ENCODE measurements at regions not wholly inside any gene's neighbourhood (a gene's known extent, or its start where the extent isn't known, plus 50 kb on each side); places are given as distances from the start of the nearest gene placed in this dataset.
A peak's percentile ranks its signal among the peaks of the same experiment; 100 is the strongest.
"Not testable (repeated sequence)": the region's sequence is repeated elsewhere in the genome, so short reads cannot be mapped to it uniquely, and the experiment has no call there.

DNA sequence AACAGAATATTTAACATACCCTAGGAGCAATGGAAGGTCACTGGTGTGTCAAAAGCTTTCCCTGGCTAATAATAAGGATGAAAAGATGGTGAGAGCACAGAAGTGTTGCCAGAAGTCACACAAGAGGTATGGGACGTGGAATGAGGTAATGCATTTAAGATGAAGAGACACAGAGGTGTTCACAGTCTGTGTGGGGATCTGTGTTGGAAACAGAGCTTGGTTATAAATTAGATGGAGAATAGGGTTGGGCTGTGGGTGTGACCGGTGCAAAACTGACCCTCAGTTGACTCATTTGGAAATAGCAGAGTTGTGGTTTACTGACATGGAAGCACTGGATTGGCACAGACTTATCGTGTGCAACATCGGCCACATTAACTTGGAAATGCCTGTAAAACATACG, 372.5 kb downstream of the SATB2 start:
- DNase-seq (ENCODE audit: low read depth, low spot score) = no peak
- in situ Hi-C loops (cut with HindIII; ENCODE audit: low pct_unique_long_range_greater_than_20kb, low sequenced_read_pairs) = no loop called here

DNA sequence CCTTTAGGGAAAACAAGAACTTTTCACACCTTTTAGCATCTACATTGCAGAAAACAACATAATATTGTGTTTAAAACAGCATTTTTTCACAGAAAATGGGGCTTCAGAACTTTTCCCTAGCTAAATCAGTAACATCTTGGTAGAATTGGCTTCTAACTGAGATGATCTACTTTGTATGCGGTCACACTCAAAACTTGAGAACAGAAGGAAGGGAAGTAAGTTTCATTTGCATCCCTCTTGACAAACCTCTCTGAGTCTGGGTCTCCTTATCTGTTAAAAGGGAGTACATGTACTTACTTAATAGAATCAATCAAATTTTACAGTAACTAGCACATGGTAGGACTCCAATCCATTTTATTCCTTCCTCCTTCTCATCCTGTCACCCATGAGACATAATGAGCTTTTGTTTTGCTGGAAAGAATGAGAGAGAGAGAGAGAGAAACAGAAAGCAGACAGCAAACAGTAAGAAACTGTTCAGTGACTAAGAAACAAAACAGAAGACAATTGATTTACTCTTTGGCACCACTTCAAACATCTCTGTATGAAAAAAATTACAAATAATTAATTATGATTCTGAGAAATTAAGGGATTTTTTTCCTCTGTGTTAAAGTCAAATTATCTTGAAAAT, 387.3 kb downstream of the SATB2 start:
- DNase-seq (ENCODE audit: low read depth, low spot score) = peak; percentile 70
- in situ Hi-C loops (cut with HindIII; ENCODE audit: low pct_unique_long_range_greater_than_20kb, low sequenced_read_pairs) = no loop called here

DNA sequence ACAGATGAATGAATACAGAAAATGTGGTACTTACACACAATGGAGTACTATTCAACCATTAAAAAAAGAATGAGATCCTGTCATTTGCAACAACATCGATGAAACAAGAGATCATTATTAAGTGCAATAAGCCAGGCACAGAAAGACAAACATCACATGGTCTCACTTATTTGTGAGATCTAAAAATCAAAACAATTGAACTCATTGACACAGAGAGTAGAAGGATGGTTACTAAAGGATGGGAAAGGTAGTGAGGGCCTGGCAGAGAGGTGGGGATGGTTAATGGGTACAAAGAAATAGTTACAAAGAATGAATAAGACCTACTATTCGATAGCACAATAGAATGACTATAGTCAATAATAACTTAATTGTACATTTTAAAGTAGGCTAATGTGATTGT, 393.5 kb downstream of the SATB2 start:
- DNase-seq (ENCODE audit: low read depth, low spot score) = peak; percentile 95
- in situ Hi-C loops (cut with HindIII; ENCODE audit: low pct_unique_long_range_greater_than_20kb, low sequenced_read_pairs) = no loop called here

DNA sequence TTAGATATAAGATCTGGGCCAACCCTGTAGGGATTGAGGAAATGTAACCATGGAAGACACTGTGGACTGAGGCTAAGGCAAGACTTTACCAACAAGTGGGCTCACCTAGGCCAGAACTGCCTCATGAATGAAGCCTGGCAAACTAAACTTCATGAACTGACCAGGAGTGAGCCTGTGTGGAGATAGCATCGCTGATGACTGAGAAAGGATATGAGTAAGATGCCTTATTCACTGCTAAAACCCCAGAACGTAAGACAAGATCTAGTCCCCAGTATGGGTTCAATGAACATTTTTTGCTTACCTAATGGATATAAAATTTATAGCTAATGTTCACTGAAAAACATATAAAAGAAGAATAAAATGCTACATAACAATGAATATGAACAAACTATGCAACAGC, 399.8 kb downstream of the SATB2 start:
- no peak for DNase-seq (ENCODE audit: low read depth, low spot score)
- in situ Hi-C loops (cut with HindIII; ENCODE audit: low pct_unique_long_range_greater_than_20kb, low sequenced_read_pairs) = no loop called here

DNA sequence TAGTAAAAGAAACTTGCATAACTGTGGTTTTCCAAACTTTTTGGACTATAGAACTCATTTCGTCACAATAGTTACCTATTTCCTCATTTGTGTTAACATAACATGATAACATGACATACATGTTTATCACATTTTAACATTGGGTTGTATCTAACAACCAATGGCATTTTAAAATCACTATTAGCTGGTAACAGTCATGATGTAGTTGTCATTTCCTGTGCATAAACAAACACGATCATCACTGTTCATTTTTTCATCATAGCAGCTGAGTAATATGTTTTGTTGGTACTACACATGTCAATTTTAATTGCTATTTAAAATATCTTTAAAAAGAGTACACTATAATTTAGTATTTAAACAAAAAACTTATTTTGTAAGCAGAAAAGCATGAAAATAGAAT, 402.4 kb downstream of the SATB2 start:
- in situ Hi-C loops (cut with HindIII; ENCODE audit: low pct_unique_long_range_greater_than_20kb, low sequenced_read_pairs) = no loop called here
- DNase-seq (ENCODE audit: low read depth, low spot score) = no peak

DNA sequence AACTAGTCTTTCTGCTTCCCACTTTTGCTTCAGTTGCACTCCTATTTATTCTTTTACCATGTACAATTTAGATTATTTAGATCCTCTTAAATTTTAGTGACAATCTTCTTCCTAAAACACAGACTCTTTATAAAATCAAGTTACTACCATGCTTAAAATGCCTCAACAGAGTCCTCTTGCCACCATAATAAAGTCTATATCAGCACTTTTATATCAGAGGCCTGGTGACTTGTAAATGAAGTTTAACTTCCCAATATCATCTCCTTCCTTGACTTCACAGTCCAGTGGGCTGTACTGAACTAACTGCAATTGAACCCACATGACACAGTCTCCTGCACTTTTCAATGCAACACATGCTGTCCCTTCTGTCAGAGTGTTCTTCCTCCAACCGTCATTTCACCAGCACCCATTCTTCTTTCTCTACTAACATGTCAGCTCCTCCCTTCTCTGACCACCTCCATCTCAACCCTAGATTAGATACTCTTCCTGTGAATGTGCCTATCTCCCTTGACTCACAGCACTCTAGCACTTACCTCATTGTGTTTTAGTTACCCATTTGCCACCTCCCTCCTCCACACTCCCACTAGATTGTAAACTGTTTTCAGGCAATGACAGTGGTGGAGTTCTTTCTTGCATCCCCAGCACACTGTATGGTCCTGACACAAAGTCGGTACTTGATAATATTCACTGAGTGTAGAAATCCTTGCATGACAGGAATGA, 414.9 kb downstream of the SATB2 start:
- DNase-seq (ENCODE audit: low read depth, low spot score) = no peak
- in situ Hi-C loops (cut with HindIII; ENCODE audit: low pct_unique_long_range_greater_than_20kb, low sequenced_read_pairs) = no loop called here

DNA sequence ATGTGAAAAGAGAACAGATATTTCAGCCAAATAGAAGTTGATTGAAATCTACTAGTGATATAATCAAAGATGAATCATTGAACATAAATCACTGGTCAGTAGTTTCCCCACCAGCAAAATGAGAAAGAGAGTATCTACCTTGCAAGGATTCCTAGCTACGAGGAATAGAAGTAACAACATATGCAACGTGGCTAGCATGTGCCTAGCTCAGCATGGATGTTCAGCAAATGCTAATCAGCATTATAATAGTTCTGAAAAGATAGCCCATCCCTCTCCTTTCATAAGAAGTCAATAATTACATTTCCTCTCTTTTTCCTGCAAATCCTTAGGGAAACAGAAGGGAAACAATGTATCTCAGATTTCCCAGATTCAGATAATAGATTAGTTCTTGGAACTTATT, 417.2 kb downstream of the SATB2 start:
- in situ Hi-C loops (cut with HindIII; ENCODE audit: low pct_unique_long_range_greater_than_20kb, low sequenced_read_pairs) = no loop called here
- DNase-seq (ENCODE audit: low read depth, low spot score) = no peak

DNA sequence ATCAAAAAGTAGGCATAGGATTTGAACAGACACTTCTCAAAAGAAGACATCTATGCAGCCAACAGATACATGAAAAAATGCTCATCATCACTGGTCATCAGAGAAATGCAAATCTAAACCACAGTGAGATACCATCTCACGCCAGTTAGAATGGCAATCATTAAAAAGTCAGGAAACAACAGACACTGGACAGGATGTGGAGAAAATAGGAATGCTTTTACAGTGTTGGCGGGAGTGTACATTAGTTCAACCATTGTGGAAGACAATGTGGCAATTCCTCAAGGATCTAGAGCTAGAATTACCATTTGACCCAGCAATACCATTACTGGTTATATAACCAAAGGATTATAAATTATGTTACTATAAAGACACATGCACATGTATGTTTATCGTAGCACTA, 424.0 kb downstream of the SATB2 start:
- DNase-seq (ENCODE audit: low read depth, low spot score); in situ Hi-C loops (cut with HindIII; ENCODE audit: low pct_unique_long_range_greater_than_20kb, low sequenced_read_pairs): not testable (repeated sequence)

DNA sequence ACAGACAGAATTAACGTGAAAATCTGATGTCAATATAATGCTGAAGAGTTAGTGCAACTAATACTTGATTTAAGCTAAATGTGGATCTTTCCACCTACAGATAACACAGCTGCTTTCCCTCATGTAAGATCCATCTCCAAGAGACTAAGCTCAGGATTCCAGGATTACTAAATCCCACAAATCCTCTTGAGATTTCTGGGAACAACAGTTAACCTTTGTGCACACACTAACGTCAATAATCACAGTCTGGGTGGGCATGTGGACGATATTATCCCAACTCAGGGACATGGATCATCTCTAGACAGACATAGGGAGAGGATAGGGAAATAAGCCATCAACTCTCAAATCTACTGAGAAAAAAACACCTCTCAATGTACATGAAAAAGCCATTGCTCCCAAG, 432.6 kb downstream of the SATB2 start:
- in situ Hi-C loops (cut with HindIII; ENCODE audit: low pct_unique_long_range_greater_than_20kb, low sequenced_read_pairs) = no loop called here
- DNase-seq (ENCODE audit: low read depth, low spot score) = peak; percentile 55

DNA sequence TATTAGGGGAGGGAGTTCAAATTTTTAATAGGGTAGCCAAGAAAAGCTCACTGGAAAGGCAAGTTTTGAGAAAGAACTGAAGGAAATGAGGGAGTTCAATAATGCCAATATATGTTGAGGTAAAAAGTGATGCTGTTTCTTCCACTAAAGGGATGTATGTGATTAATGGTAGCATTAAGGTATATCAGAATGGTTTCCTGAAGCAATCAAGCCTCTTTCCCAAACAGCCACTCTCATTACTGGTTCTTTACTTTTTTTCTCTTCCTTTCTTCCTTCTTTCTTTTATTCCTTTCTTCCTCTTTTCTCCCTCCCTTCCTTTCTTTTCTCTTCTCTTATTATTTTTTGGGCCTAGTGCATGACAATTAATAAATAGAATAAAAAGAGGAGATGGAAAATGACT, 433.5 kb downstream of the SATB2 start:
- in situ Hi-C loops (cut with HindIII; ENCODE audit: low pct_unique_long_range_greater_than_20kb, low sequenced_read_pairs) = no loop called here

DNA sequence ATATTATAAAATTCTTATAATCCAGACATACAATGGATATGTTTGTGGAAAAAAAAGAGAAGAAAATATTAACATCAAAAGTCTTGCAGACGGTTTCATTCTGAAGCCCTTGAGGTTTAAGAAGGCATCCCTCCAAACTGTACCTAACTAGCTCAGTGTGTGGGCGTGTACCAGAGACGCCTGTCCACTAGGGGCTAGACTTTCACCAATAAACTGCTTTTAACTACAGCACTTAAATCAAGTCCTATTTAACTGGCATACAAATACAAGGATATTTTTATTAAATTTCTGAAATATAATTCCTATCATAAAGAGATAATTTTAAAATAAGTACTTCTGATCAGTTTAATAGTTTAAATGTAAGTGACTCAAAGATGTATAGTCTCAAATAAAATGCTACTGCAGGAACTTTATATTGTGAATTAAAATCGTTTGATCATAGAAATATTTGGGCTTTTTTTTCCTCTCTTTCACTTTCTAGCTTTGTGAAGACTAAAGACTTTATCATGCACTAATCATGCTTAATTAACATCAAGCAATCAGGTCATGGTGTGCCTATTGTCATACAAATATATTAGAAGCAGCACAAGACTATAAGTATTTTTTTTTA, 437.7 kb downstream of the SATB2 start:
- in situ Hi-C loops (cut with HindIII; ENCODE audit: low pct_unique_long_range_greater_than_20kb, low sequenced_read_pairs) = no loop called here
- peak; percentile 64 for DNase-seq (ENCODE audit: low read depth, low spot score)

More for the DNA sequence above, 433.5 kb downstream of the SATB2 start:
- no peak for DNase-seq (ENCODE audit: low read depth, low spot score)

DNA sequence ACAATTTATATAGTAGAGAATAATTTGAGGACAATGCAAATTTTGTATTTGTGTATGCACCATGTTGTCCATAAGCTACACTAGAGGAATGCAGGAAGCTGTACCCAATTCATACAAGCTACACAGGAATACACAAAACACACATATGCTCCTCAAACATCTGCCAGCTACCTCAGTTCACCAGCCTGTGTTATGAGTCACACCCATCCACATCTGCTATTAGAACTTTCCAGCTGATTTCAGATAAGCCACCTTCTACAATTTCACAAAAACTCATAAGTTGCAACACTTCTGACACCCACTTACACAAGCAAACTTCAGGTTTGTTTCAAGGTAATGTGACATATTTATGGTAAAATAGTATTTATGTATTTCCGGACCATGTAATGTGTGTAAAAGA, 438.9 kb downstream of the SATB2 start:
- in situ Hi-C loops (cut with HindIII; ENCODE audit: low pct_unique_long_range_greater_than_20kb, low sequenced_read_pairs) = no loop called here
- DNase-seq (ENCODE audit: low read depth, low spot score) = no peak

DNA sequence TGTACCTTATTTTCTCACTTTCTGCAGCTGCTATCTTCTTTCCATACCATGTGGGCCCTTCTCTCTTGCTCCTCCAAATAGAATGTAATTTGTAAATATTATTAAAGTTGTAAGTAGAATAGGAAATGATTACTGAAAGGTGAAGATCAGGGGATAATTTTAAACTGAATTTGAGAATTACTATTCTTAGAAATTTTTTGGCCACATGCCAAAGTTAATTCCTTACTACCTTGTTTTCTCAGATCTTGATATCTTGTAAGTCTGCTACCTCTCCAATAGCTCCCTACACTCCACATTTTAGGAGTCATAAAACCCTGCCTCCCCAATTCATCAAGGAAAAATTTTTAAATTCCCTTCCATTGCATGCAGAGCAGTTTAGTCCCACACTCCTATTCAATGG, 442.7 kb downstream of the SATB2 start:
- DNase-seq (ENCODE audit: low read depth, low spot score) = no peak
- in situ Hi-C loops (cut with HindIII; ENCODE audit: low pct_unique_long_range_greater_than_20kb, low sequenced_read_pairs) = no loop called here

DNA sequence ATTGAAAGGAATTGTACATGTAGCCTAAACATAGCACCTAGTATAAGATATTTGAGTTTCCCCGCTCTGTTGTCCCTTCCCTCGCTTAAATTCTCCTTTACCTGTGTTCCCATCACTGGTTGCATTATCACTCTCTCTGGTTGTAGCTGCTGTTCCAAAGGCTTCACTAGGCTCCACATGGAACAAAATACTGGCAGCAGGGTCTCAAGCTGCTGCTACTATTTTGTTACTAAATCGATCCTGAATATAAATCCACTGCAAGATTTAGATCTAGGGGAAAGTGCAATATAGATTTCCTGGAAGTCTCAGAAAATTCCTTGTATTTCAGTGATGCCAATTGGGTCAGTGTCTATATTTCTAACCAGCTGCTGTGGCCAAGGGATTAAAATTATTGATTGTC, 443.5 kb downstream of the SATB2 start:
- in situ Hi-C loops (cut with HindIII; ENCODE audit: low pct_unique_long_range_greater_than_20kb, low sequenced_read_pairs) = no loop called here
- DNase-seq (ENCODE audit: low read depth, low spot score) = no peak

DNA sequence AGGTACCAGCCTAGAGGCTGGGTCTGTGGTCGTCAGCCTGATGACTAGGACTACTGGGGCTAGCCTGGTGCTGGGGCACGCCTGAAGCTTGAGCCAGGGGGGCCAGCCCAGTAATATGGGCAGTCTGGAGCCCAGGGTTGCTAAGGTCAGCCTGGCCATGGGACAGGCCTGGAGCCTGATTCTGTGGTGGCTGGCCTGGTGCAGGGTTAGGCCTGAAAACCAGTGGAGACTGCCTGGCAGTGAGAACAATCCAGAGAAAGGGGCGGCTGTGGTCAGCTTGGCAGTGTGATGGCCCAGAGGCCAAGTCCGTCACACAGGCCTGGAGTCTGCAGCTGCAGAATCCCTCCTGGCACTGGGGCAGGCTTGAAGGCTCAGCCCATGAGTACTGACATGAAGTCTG, 445.8 kb downstream of the SATB2 start:
- DNase-seq (ENCODE audit: low read depth, low spot score) = no peak
- in situ Hi-C loops (cut with HindIII; ENCODE audit: low pct_unique_long_range_greater_than_20kb, low sequenced_read_pairs) = no loop called here

DNA sequence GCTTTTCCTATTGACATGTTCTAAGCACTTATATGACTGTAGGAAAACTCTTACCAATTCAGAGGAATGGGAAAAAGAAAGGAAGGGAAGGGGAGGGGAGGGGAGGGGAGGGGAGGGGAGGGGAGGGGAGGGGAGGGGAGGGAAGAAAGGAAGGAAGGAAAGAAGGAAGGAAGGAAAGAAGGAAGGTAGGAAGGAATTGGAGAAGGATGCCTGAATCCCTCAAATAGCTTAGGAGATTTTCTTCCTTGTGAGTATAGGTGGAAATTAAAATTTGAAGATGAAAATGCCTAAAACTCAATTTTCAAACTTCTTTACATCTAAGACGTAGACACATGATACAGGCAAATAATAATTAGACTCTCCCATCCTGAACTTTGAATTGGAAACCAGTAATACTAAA, 463.1 kb downstream of the SATB2 start:
- no peak for DNase-seq (ENCODE audit: low read depth, low spot score)
- in situ Hi-C loops (cut with HindIII; ENCODE audit: low pct_unique_long_range_greater_than_20kb, low sequenced_read_pairs) = no loop called here

DNA sequence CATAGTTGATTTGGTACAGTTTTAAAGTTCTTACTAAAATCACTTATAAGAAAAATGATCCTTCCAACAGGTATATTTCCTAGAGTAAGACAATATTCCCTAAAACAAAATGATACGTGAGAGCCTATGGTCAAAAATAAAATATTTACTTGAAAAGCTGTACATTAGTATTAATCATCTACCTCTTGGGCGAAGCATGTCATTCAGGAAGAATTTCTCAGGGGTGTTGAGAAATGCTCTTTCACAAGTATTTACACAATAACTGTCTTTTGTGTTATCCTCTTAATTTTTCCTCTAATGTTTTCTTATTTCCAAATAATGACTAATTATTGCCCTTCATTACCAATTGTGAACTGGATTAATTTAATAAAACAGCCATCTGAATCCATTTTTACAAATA, 466.3 kb downstream of the SATB2 start:
- in situ Hi-C loops (cut with HindIII; ENCODE audit: low pct_unique_long_range_greater_than_20kb, low sequenced_read_pairs) = no loop called here
- no peak for DNase-seq (ENCODE audit: low read depth, low spot score)

DNA sequence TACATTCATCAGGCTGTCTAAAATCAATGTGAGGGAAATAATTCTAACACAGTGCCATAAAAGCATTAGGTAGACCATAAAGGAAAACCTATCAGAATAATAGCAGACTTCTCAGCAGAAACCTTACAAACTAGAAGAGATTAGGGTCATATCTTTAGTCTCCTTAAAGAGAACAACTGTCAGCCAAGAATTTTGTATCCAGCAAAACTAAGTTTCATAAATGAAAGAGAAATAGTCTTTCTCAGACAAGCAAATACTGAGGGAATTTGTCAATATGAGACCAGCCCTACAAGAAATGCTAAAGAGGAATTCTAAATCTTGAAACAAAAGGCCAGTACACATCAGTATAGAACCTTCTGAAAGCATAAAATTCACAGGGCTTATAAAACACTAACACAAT, 482.0 kb downstream of the SATB2 start:
- no peak for DNase-seq (ENCODE audit: low read depth, low spot score)
- in situ Hi-C loops (cut with HindIII; ENCODE audit: low pct_unique_long_range_greater_than_20kb, low sequenced_read_pairs) = no loop called here

DNA sequence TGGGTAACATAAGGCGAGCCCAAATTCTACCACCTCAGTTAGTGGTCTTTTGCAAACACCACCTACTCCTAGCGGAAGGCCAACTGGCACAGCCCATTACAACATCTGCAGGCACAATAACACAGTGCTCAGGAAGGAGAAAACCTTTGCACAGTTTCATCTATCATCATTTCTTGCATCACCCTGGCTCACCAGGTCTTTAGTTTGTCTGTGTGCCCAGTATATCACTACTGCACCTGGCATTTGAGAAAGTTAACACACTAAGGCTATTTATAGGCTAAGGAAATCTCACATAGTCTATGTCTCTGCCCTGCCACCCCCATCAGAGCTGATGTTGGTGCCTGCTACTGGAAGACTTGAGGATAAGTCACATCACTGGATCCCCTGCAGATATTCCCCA, 484.0 kb downstream of the SATB2 start:
- in situ Hi-C loops (cut with HindIII; ENCODE audit: low pct_unique_long_range_greater_than_20kb, low sequenced_read_pairs) = no loop called here
- no peak for DNase-seq (ENCODE audit: low read depth, low spot score)

Measured in SK-MEL-5 (cell line).